ENCODE measurements at regions not wholly inside any gene's neighbourhood (a gene's known extent, or its start where the extent isn't known, plus 50 kb on each side); places are given as distances from the start of the nearest gene placed in this dataset.

DNA sequence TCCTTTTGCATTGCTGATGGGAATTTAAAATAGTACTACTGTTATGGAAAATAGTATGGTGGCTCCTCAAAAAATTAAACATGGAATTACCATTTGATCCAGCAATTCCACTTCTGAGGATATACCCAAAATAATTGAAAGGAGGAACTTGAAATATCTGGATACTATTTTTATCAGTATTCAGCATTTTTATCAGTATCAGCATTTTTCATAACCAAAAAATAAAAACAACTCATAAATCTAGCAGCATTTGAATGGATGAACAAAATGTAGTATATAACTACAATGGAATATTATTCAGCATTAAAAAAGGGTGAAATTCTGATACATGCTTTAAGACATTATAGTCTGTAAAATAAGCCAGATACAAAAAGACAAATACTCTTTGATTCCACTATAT, 763.4 kb upstream of the MAN1A1 start:
- POLR2A ChIA-PET = no interaction called here
- TF ChIP-seq IRF2 (CRISPR knock-in tag; IDR thresholded peaks at IDR 0.05; ENCODE audit: borderline replicate concordance, low read depth) = no peak
- TF ChIP-seq, protein P1, sequence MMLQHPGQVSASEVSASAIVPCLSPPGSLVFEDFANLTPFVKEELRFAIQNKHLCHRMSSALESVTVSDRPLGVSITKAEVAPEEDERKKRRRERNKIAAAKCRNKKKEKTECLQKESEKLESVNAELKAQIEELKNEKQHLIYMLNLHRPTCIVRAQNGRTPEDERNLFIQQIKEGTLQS (CRISPR knock-in tag; conservative IDR thresholded peaks at IDR 0.05) = no peak
- TF ChIP-seq, protein P2, sequence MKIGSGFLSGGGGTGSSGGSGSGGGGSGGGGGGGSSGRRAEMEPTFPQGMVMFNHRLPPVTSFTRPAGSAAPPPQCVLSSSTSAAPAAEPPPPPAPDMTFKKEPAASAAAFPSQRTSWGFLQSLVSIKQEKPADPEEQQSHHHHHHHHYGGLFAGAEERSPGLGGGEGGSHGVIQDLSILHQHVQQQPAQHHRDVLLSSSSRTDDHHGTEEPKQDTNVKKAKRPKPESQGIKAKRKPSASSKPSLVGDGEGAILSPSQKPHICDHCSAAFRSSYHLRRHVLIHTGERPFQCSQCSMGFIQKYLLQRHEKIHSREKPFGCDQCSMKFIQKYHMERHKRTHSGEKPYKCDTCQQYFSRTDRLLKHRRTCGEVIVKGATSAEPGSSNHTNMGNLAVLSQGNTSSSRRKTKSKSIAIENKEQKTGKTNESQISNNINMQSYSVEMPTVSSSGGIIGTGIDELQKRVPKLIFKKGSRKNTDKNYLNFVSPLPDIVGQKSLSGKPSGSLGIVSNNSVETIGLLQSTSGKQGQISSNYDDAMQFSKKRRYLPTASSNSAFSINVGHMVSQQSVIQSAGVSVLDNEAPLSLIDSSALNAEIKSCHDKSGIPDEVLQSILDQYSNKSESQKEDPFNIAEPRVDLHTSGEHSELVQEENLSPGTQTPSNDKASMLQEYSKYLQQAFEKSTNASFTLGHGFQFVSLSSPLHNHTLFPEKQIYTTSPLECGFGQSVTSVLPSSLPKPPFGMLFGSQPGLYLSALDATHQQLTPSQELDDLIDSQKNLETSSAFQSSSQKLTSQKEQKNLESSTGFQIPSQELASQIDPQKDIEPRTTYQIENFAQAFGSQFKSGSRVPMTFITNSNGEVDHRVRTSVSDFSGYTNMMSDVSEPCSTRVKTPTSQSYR (CRISPR knock-in tag; IDR thresholded peaks at IDR 0.05) = no peak
- TF ChIP-seq, protein P3, sequence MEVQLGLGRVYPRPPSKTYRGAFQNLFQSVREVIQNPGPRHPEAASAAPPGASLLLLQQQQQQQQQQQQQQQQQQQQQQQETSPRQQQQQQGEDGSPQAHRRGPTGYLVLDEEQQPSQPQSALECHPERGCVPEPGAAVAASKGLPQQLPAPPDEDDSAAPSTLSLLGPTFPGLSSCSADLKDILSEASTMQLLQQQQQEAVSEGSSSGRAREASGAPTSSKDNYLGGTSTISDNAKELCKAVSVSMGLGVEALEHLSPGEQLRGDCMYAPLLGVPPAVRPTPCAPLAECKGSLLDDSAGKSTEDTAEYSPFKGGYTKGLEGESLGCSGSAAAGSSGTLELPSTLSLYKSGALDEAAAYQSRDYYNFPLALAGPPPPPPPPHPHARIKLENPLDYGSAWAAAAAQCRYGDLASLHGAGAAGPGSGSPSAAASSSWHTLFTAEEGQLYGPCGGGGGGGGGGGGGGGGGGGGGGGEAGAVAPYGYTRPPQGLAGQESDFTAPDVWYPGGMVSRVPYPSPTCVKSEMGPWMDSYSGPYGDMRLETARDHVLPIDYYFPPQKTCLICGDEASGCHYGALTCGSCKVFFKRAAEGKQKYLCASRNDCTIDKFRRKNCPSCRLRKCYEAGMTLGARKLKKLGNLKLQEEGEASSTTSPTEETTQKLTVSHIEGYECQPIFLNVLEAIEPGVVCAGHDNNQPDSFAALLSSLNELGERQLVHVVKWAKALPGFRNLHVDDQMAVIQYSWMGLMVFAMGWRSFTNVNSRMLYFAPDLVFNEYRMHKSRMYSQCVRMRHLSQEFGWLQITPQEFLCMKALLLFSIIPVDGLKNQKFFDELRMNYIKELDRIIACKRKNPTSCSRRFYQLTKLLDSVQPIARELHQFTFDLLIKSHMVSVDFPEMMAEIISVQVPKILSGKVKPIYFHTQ (CRISPR knock-in tag; IDR thresholded peaks at IDR 0.05) = no peak
- no peak for TF ChIP-seq NR2C2 (CRISPR knock-in tag; IDR thresholded peaks at IDR 0.05)
- no peak for TF ChIP-seq USF2 (CRISPR knock-in tag; IDR thresholded peaks at IDR 0.05)
- TF ChIP-seq, protein P4, sequence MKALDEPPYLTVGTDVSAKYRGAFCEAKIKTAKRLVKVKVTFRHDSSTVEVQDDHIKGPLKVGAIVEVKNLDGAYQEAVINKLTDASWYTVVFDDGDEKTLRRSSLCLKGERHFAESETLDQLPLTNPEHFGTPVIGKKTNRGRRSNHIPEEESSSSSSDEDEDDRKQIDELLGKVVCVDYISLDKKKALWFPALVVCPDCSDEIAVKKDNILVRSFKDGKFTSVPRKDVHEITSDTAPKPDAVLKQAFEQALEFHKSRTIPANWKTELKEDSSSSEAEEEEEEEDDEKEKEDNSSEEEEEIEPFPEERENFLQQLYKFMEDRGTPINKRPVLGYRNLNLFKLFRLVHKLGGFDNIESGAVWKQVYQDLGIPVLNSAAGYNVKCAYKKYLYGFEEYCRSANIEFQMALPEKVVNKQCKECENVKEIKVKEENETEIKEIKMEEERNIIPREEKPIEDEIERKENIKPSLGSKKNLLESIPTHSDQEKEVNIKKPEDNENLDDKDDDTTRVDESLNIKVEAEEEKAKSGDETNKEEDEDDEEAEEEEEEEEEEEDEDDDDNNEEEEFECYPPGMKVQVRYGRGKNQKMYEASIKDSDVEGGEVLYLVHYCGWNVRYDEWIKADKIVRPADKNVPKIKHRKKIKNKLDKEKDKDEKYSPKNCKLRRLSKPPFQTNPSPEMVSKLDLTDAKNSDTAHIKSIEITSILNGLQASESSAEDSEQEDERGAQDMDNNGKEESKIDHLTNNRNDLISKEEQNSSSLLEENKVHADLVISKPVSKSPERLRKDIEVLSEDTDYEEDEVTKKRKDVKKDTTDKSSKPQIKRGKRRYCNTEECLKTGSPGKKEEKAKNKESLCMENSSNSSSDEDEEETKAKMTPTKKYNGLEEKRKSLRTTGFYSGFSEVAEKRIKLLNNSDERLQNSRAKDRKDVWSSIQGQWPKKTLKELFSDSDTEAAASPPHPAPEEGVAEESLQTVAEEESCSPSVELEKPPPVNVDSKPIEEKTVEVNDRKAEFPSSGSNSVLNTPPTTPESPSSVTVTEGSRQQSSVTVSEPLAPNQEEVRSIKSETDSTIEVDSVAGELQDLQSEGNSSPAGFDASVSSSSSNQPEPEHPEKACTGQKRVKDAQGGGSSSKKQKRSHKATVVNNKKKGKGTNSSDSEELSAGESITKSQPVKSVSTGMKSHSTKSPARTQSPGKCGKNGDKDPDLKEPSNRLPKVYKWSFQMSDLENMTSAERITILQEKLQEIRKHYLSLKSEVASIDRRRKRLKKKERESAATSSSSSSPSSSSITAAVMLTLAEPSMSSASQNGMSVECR (CRISPR knock-in tag; IDR thresholded peaks at IDR 0.05; ENCODE audit: borderline replicate concordance) = no peak
- no peak for TF ChIP-seq TEAD4 (CRISPR knock-in tag; IDR thresholded peaks at IDR 0.05)
- TF ChIP-seq STAT6 (CRISPR knock-in tag; conservative IDR thresholded peaks at IDR 0.05; ENCODE audit: low read depth) = no peak
- no peak for TF ChIP-seq ZSCAN18 (CRISPR knock-in tag; IDR thresholded peaks at IDR 0.05)
- TF ChIP-seq ZNF423 (CRISPR knock-in tag; IDR thresholded peaks at IDR 0.05) = no peak
- no peak for TF ChIP-seq MXD4 (CRISPR knock-in tag; IDR thresholded peaks at IDR 0.05; ENCODE audit: borderline replicate concordance)
- no peak for TF ChIP-seq ETV6 (CRISPR knock-in tag; IDR thresholded peaks at IDR 0.05)
- TF ChIP-seq RELA (CRISPR knock-in tag; IDR thresholded peaks at IDR 0.05; ENCODE audit: borderline replicate concordance) = no peak
- no peak for TF ChIP-seq NFE2L1 (CRISPR knock-in tag; IDR thresholded peaks at IDR 0.05)
- CTCF ChIA-PET = no interaction called here
- no peaks in the 10 kb centered on the region for H3K27me3 Mint-ChIP-seq (ENCODE audit: low read depth)
- no peak for ATAC-seq
- no peak overlapping the region for H3K4me3 Mint-ChIP-seq
- no peak for DNase-seq (ENCODE audit: low spot score)
- H3K9me3 Mint-ChIP-seq = peaks cover 4% of the 10 kb centered on the region; the same call in 1 of the 2 replicates
- no peaks in the 10 kb centered on the region for H3K36me3 Mint-ChIP-seq
- H3K27ac Mint-ChIP-seq = no peak overlapping the region
- peaks cover 7% of the 10 kb centered on the region for H3K4me1 Mint-ChIP-seq
